Fibroblast of lung (primary cell): ENCODE measurements at regions not wholly inside any gene's neighbourhood (a gene's known extent, or its start where the extent isn't known, plus 50 kb on each side); places are given as distances from the start of the nearest gene placed in this dataset.

Experiments used
- EZH2 ChIP-seq: IDR thresholded peaks from 2 replicates; pipeline ENCODE4 v1.5.1; 2012; ENCODE audit warnings: low read length, control low read depth, mild to moderate bottlenecking; ENCODE audit errors: missing control alignments
- TF ChIP-seq, protein P1 (sequence below), 2 donors: IDR thresholded peaks in 1 of 2; conservative IDR thresholded peaks in 1 of 2; 1 replicate in 1 of 2; 2 replicates in 1 of 2; pipeline ENCODE4 v1.5.1; 2011 to 2012; ENCODE audit warnings: low read length in 2 of 2, control low read depth in 1 of 2, inconsistent platforms in 1 of 2, low read depth in 1 of 2, mild to moderate bottlenecking in 1 of 2

DNA sequence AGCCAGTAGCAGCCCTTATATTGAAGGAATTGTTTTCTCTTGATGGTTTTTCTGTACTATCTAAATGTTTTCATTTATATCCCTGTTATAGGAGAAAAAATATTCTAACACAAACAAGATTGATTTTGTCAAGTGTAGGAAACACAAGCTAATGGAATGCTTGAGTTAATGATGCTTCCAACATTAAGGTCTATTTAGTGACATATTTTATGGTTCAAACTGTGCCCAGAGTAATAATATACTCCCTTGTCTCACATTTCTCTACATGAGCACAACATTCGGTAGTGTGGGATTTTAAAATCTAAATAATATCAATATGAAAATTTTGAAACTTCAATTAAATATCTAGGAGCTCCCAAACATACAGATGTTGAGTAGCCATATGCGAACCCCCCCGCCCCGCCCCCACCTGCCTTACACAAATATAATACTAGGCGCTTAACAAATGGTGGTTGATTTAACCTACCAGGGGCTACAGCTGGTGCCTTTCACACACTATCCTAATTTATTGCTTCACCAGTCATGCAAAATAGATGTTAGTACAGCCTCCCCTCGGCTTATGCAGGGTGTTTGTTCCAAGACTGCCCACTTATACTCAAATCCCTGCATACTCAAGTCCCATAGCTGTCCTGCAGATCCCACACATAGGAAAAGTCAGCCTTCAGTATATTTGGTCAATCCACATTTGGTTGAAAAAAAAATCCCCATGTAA is 124.1 kb upstream of the ACO1 start:
- no peak for TF ChIP-seq EZH2
- TF ChIP-seq, protein P1, sequence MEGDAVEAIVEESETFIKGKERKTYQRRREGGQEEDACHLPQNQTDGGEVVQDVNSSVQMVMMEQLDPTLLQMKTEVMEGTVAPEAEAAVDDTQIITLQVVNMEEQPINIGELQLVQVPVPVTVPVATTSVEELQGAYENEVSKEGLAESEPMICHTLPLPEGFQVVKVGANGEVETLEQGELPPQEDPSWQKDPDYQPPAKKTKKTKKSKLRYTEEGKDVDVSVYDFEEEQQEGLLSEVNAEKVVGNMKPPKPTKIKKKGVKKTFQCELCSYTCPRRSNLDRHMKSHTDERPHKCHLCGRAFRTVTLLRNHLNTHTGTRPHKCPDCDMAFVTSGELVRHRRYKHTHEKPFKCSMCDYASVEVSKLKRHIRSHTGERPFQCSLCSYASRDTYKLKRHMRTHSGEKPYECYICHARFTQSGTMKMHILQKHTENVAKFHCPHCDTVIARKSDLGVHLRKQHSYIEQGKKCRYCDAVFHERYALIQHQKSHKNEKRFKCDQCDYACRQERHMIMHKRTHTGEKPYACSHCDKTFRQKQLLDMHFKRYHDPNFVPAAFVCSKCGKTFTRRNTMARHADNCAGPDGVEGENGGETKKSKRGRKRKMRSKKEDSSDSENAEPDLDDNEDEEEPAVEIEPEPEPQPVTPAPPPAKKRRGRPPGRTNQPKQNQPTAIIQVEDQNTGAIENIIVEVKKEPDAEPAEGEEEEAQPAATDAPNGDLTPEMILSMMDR (conservative IDR thresholded peaks at IDR 0.05 in 1 of 2, IDR thresholded peaks at IDR 0.05 in 1 of 2; ENCODE audit: low read depth in 1 of 2, low read length in 2 of 2), result no peak
